Endothelial cell of umbilical vein (primary cell): ENCODE measurements at regions not wholly inside any gene's neighbourhood (a gene's known extent, or its start where the extent isn't known, plus 50 kb on each side); places are given as distances from the start of the nearest gene placed in this dataset.

Experiments used
- CTCF ChIP-seq, 2 donors: IDR thresholded peaks; 1 replicate in 1 of 2; 2 replicates in 1 of 2; pipeline ENCODE4 v1.5.1; 2011; ENCODE audit warnings: low read length in 2 of 2, mild to moderate bottlenecking in 2 of 2, moderate library complexity in 2 of 2, control low read depth in 1 of 2, inconsistent platforms in 1 of 2, low read depth in 1 of 2; ENCODE audit not compliant: insufficient read depth in 1 of 2; ENCODE audit errors: extremely low read depth in 1 of 2
- EZH2 ChIP-seq: IDR thresholded peaks from 2 replicates; pipeline ENCODE4 v1.6.1; 2012; ENCODE audit warnings: borderline replicate concordance, low read depth, mild to moderate bottlenecking, moderate library complexity, low read length, inconsistent platforms; ENCODE audit not compliant: severe bottlenecking
- FOS ChIP-seq: IDR thresholded peaks from 2 replicates; pipeline ENCODE4 v1.6.1; 2011; ENCODE audit warnings: mild to moderate bottlenecking, low read length, moderate library complexity, borderline replicate concordance; ENCODE audit not compliant: insufficient read depth
- POLR2A ChIP-seq: IDR thresholded peaks from 2 replicates; pipeline ENCODE4 v1.6.1; 2012; ENCODE audit warnings: low read depth, mild to moderate bottlenecking, control low read depth, low read length
- POLR2AphosphoS5 ChIP-seq: IDR thresholded peaks from 2 replicates; pipeline ENCODE4 v1.6.1; 2012; ENCODE audit warnings: low read depth, mild to moderate bottlenecking, control low read depth, low read length, moderate library complexity; ENCODE audit not compliant: insufficient read depth

- TF ChIP-seq CTCF (IDR thresholded peaks at IDR 0.05; ENCODE audit: extremely low read depth in 1 of 2, insufficient read depth in 1 of 2, low read depth in 1 of 2, low read length in 2 of 2), result no peak
- no peak for TF ChIP-seq EZH2
- TF ChIP-seq POLR2A, result no peak
- TF ChIP-seq FOS, result no peak
- TF ChIP-seq POLR2AphosphoS5, result no peak
Measured at GRCh38 chrY:16121988-16122387, 1597.7 kb downstream of the NLGN4Y start.
